Fibroblast of upper back skin (primary cell): ENCODE measurements at regions not wholly inside any gene's neighbourhood (a gene's known extent, or its start where the extent isn't known, plus 50 kb on each side); places are given as distances from the start of the nearest gene placed in this dataset.

Experiments
- DNase-seq: peaks from one replicate; pipeline ENCODE4 v3.0.0-alpha.2; 2013

- DNase-seq, result no peak
These were observed 422.9 kb upstream of the PCDH20 start for GRCh38 chr13:61838568-61838967.

GRCh38 chr13:61833228-61833627, 417.6 kb upstream of the PCDH20 start:
- no peak for DNase-seq

- DNase-seq, result no peak
These were observed 415.4 kb upstream of the PCDH20 start for GRCh38 chr13:61831026-61831425.

- no peak for DNase-seq
These were observed 414.8 kb upstream of the PCDH20 start for GRCh38 chr13:61830475-61830874.

DNA sequence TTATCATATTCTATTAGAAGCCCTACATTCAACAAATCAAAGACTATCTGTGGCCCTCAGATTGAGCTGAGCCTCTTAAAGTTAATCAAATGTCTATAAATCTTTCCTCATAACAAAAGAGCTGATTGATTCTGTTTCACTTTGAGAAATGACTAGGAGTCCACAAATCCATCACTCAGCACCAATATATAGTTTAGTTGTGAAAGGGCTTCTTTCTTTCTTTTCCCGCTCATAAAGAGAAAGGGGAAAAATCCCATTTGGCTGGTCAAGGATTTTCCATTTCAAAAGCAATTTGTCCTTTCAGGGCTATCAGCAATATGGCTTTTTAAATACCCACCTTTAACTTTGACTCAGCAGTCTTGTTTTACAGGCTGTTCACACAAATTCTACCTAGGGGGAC, 408.5 kb upstream of the PCDH20 start:
- no peak for DNase-seq

GRCh38 chr13:61812286-61812685, 396.6 kb upstream of the PCDH20 start:
- DNase-seq, result no peak

DNA sequence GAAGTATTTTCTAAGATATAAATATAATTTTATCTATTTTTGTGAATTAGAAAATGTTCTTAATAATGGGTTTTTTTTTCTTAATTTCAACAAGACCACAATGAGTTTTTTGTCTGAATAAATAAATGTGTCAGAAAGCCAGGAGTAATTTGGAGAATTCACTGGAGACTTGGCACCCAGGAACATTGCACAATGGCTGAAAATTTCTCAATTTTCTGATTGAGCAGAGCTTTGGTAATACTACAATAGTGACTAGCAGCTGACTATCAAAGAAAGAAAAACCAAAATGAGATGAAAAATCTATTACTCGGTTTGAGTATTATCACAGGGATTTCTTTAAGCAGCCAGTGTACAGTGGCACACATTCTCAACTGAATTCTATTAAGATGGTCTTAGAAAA, 394.4 kb upstream of the PCDH20 start:
- DNase-seq, result no peak

DNA sequence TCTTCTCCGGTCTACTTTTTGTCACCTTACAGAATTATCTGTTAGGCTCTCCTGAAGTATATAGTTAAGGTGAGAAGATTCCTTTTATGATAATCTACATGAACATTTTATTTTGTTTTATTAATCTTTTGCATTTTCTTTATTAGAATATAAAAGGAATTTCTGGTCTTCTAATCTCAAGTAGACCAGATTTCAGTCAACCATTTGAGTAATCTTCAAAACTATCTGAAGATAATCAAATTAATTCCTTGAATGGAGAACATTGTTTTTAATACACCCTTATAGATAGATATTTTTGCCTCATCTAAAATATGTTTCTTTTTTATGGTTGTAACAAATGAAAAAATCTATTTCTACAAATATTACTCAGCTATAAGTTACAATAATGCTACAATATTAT, 381.7 kb upstream of the PCDH20 start:
- DNase-seq, result no peak

DNA sequence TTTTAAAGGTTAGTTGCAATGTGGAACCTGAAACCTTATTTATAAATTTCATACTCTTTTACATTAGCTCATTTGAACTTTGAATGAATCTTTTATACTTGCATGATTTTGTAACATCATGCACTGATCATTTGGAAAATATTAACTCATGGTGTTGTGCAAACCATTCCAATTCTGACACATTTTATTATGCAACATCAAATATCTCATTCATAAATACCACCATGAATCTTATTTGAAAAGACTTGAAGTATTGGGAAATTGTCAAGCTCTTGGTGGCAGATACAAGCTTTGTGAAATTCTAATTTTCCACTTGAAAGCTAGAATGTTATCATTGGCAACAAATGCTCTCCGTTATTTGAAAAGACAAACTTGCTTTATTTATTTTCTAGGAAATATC, 379.9 kb upstream of the PCDH20 start:
- DNase-seq, result no peak

GRCh38 chr13:61779456-61779855, 363.8 kb upstream of the PCDH20 start:
- DNase-seq, result no peak

DNA sequence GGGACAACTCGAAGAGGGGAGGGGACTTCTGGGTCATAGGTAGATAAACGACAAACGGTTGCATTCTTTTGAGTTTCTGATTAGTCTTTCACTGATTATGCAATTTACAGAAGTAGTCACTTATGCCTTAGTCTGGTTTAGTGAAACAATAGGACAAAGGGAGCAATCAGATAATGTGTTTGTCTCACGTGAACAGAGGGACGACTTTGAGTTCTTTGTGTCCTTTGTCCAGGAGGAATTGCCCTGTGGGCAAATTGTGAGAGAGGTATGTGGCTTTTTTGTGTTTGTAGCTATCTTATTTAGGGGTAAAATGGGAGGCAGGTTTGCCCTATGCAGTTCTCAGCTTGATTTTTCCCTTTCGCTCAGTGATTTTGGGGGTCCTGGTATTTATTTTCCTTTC, 362.9 kb upstream of the PCDH20 start:
- DNase-seq, result no peak

DNA sequence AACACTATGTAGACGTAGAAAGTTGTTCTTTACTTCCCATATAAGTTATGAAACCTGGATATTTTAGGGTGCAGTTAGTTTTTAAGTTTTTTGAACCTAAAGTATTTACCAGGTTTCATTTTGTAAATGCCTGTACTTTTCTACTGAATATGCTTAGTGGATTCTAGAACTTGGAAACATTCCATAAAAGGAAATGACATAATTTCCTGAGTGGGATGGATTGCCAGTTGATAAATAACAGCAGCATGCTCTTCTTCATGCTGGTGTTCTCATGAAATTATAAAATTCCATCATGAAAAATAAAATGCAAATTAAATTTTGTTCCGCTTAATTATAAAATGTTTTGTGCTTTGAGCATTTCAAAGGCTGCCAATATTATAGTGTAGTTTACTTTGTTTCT, 362.2 kb upstream of the PCDH20 start:
- no peak for DNase-seq

DNA sequence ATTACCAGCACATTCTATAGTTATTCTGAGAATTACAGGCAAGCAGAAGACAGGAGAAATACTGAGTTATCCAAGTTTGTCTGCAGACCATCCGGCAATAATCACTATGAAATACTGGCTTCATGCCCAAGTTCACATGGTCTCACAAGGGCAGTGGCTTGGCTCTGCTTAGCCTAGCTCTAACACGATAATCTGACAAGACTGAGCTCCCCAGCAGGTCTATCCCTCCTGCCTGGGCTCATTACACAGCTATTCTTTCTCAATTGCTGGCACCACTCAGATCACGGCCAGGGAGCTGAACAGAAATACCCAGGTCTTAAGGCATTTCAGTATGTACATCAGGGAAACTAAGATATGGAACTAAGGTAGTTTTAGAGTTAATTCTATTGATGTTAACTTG, 361.6 kb upstream of the PCDH20 start:
- peak; percentile 25 for DNase-seq

DNA sequence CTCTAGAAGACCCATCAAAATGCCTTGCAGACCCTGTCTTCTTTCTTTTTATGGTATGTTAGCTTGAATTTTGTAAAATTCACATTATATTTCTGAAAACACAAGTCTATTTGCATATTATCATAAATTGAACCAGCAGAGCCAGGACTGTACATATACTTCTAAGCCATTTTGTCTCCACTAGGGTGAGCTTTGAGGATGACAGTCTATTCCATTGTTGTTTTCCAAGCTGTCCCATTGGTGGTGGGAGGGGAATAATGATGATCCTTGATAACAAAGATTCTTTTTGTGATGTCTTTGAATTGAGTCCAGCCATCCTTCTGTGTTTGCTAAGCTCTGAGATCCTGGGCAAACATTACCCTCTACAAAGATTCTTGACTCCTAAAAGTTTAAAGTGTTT, 359.3 kb upstream of the PCDH20 start:
- no peak for DNase-seq

DNA sequence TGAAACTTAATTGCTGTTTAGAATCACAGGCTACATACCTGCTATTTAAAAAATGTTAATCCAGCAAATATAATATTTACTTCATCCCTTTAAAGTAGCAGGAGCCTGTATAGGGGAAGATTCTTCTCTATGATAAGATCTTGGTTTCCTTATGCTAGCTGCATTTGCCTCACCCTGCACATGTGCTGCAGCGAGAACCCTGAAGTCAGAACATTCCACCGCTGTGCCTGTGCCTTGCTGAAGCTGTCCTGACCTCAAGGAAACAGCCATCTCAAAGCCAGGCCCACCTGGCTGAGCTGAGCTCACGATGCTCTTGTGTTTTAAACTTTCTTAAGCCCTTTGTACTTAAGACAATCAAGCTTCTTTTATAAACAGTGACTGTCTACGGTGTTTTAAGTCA, 355.0 kb upstream of the PCDH20 start:
- DNase-seq, result no peak

- DNase-seq, result no peak
These were observed 352.5 kb upstream of the PCDH20 start for GRCh38 chr13:61768175-61768574.

DNA sequence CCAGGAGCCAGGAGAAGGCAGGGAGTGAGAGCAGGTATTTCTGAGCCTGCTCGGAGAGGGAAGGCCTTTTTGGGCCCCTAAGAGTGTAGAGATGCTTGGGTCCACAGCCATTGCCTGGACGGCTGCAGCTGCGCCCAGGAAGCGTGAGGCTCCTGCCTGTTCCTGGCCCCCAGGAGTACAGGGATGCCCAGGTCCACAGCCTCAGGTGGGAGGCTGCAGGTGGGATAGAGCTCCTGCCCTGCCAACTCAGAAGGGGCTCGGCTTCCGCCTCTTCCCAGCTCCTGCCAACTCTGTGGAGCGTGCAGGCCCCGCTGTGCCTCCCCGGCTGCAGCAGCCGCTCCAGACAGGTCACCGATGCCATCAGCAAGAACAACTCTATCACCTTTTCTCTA, 351.0 kb upstream of the PCDH20 start:
- DNase-seq, result no peak

- no peak for DNase-seq
These were observed 350.5 kb upstream of the PCDH20 start for GRCh38 chr13:61765940-61766666.

GRCh38 chr13:61765181-61765742, 349.6 kb upstream of the PCDH20 start:
- no peak for DNase-seq

DNA sequence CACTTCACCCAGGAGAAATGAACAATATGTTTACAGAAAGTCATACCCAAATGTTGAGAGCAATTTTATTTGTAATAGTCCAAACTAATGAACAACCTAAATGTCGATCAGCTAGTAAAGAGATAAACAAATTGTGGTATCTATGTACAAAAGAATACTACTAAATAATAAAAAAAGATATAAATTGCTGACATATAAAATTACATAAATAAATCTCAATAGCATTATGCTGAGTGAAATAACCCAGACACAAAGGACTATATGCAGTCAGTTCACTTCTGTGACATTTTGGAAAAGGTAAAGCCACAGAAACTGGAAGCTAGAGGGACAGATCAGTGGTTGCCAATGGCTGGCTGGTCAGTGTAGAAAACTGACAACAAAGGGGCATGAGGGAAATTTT, 346.0 kb upstream of the PCDH20 start:
- DNase-seq, result no peak

GRCh38 chr13:61760102-61760501, 344.5 kb upstream of the PCDH20 start:
- no peak for DNase-seq

DNA sequence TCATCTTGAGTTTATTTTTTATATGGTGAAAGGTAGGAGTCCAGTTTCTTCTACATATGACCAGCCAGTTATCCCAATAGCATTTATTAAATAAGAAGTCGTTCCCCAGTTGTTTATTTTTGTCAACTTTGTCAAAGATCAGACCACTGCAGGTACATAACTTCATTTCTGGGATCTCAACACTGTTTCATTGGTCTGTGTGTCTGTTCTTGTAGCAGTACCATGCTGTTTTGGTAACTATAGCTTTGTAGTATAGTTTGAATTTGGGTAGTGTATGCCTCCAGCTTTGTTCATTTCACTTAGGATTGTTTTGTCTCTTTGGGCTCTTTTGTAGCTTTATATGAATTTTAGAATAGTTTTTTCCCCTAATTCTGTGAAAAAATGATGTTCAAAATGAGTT, 340.4 kb upstream of the PCDH20 start:
- DNase-seq, result no peak

DNA sequence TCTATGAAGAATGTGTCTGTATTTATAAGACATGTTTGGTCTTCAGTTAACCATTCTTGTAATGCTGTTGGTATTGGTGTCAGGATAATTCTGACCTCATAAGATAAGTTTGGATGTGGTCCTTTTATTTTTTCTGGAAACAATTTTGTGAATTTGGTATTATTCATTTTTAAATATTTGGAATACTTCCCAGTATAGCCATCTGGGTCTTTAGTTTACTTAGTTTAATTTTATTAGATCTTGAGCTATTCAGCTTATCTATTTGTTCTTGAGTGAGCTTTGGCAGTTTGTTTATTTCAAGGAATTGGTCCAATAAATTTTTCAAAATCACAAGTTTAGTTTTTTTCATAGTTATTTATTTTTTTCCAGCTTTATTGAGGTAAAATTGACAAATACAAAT, 335.4 kb upstream of the PCDH20 start:
- no peak for DNase-seq

DNA sequence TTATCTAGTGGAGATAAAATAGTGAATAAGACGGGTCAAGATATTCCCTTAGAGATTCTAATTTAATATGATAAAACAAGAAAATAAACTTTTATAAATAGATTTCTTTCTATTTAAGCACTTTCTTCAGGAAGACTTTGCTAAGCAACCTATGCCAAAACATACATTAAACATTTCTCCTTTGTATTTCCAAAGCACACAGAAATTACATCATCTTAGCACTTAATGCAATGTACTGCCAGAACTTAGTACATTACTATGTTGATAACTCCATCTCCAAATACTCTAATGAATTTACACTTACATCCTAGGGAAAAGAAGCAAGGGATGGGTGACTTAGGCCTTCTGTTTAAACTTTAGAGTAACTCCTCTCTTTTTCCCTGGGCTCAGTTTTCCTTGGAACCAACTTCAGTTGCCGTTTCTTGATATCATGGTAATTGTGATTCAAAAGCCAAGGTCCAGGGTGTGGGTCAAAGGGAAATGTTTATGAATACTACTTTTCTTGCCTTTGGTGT, 322.6 kb upstream of the PCDH20 start:
- no peak for DNase-seq

- DNase-seq, result no peak
These were observed 319.0 kb upstream of the PCDH20 start for GRCh38 chr13:61734683-61735082.
